MCF 10A (cell line): ENCODE measurements at regions not wholly inside any gene's neighbourhood (a gene's known extent, or its start where the extent isn't known, plus 50 kb on each side); places are given as distances from the start of the nearest gene placed in this dataset.

Experiments
- BruUV-seq: library from RNA; stranded (reverse); fragments of 400-500 nt; replicated peaks from 2 replicates; lab custom pipeline; 2021; lab: Mats Ljungman, UMichigan
- CTCF ChIA-PET: fragments of 300-600 bp; sonication (Branson Sonifier 250); formaldehyde crosslinking; extraction: SDS; loops from one replicate; lab custom pipeline; 2021; ENCODE audit warnings: antibody characterized with exemption, inconsistent platforms; lab: Yijun Ruan, JAX
- POLR2A ChIA-PET: fragments of 300-600, 350-650 bp; sonication (Branson Sonifier 250); formaldehyde crosslinking; extraction: SDS; loops from one replicate; lab custom pipeline; 2020; ENCODE audit warnings: antibody characterized with exemption, inconsistent platforms; lab: Yijun Ruan, JAX
- DNase-seq: peaks from one replicate; pipeline ENCODE4 v3.0.0-alpha.2; 2018; ENCODE audit not compliant: unreplicated experiment
- H3K27ac Mint-ChIP-seq: one replicate; pipeline ENCODE4 v1.8.0; 2022; ENCODE audit warnings: mild to moderate bottlenecking, low read depth, mixed read lengths; ENCODE audit not compliant: unreplicated experiment
- H3K27me3 Mint-ChIP-seq: one replicate; pipeline ENCODE4 v1.8.0; 2022; ENCODE audit warnings: mixed read lengths; ENCODE audit not compliant: insufficient read depth, unreplicated experiment
- H3K36me3 Mint-ChIP-seq: one replicate; pipeline ENCODE4 v1.8.0; 2022; ENCODE audit warnings: mild to moderate bottlenecking, moderate library complexity, mixed read lengths; ENCODE audit not compliant: insufficient read depth, unreplicated experiment
- H3K4me1 Mint-ChIP-seq: one replicate; pipeline ENCODE4 v1.8.0; 2022; ENCODE audit warnings: mixed read lengths; ENCODE audit not compliant: insufficient read depth, unreplicated experiment
- H3K4me3 Mint-ChIP-seq: one replicate; pipeline ENCODE4 v1.8.0; 2022; ENCODE audit warnings: mild to moderate bottlenecking, moderate library complexity, mixed read lengths; ENCODE audit not compliant: unreplicated experiment
- H3K9me3 Mint-ChIP-seq: one replicate; pipeline ENCODE4 v1.8.0; 2022; ENCODE audit warnings: mixed read lengths; ENCODE audit not compliant: unreplicated experiment
- intact Hi-C: fragments of 100-400 bp; cut with micrococcal nuclease; formaldehyde crosslinking; loops from 2 replicates; pipeline ENCODE4 v1.14.1; 2022
- TF ChIP-seq, protein P1 (sequence below): fragments of 200-600 bp; IDR thresholded peaks from one replicate; pipeline ENCODE4 v1.8.0; 2022; ENCODE audit warnings: antibody characterized with exemption, mild to moderate bottlenecking; ENCODE audit not compliant: unreplicated experiment

DNA sequence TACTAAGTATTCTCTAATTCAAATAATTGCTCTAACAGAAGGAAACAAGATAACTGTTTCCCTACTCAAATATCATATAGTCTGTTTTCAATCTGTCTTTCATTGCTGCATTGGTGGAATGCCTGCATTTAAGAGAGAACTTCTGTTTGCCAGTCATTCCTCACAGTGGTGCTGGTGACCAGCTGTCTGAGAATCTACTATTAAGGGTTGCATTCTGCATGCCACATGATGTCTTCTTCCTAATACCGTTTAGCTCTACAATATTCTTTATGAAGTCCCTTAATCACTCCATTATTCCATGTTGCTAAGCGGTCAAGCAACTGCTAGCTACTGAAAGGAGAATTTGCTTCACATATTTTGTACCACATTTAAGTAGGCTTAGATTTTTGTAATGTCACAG, 167.1 kb upstream of the CENPE start:
- Mint-ChIP-seq H3K27ac (no peak overlapping the region), H3K36me3 (no peaks in the 10 kb centered on the region), H3K9me3 (no peaks in the 10 kb centered on the region), H3K4me1 (no peaks in the 10 kb centered on the region), H3K27me3 (no peaks in the 10 kb centered on the region), H3K4me3 (no peak overlapping the region)
- TF ChIP-seq, protein P1, sequence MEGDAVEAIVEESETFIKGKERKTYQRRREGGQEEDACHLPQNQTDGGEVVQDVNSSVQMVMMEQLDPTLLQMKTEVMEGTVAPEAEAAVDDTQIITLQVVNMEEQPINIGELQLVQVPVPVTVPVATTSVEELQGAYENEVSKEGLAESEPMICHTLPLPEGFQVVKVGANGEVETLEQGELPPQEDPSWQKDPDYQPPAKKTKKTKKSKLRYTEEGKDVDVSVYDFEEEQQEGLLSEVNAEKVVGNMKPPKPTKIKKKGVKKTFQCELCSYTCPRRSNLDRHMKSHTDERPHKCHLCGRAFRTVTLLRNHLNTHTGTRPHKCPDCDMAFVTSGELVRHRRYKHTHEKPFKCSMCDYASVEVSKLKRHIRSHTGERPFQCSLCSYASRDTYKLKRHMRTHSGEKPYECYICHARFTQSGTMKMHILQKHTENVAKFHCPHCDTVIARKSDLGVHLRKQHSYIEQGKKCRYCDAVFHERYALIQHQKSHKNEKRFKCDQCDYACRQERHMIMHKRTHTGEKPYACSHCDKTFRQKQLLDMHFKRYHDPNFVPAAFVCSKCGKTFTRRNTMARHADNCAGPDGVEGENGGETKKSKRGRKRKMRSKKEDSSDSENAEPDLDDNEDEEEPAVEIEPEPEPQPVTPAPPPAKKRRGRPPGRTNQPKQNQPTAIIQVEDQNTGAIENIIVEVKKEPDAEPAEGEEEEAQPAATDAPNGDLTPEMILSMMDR: no peak
- CTCF ChIA-PET: interaction anchor here (0.6 kb wide), 1 partner anchor 16 kb away, joined by 3 read pairs; no protein-coding TSS in a partner anchor
- intact Hi-C loops: no loop called here
- no TSS peak for BruUV-seq
- DNase-seq: no peak
- POLR2A ChIA-PET: interaction anchor here (1.1 kb wide), 1 partner anchor 44 kb away, joined by 3 read pairs; no protein-coding TSS in a partner anchor

DNA sequence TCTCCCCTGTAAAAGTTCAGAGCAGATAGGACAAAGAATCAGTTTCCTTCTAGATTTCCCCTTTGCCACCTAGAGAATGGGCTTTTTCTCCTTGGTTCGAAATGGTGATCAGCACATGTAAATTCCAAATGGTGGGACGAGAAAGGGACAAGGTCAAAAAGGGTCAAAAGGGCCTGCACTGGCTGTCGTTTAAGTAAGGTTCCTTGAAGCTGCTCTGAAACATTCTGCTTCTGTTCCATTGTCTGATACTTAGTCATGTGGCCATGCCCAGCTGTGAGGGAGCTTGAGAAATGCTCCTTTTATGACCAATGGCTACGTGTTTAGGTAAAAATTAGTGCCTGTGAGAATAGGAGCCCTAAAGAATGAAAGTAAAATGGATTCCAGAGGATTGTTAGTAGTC, 165.9 kb upstream of the CENPE start:
- Mint-ChIP-seq H3K27me3 (no peaks in the 10 kb centered on the region), H3K4me1 (no peaks in the 10 kb centered on the region), H3K4me3 (no peak overlapping the region), H3K9me3 (peaks cover 9% of the 10 kb centered on the region), H3K36me3 (no peaks in the 10 kb centered on the region), H3K27ac (no peak overlapping the region)
- ChIA-PET CTCF (no interaction called here), POLR2A (no interaction called here)
- DNase-seq: no peak
- intact Hi-C loops: no loop called here
- TF ChIP-seq, protein P1: no peak
- BruUV-seq: no TSS peak

DNA sequence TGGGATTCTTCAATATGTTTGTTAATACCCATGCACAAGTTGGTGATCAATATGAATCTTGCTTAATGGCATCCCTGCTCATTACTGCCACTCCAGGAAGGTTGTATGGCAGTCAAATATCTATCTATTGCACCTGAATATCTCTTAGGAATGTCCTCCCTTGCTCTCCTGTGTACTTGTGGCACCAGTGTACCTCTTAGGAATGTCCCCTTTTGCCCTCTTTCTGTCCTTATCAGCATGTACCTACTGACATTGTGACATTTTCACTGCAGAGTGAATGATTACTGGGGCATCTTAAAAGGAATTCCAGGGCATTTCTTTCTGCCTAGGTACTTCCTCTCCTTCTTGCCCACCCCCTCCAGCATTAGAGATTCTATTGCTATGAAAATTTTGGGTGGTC, 163.8 kb upstream of the CENPE start:
- Mint-ChIP-seq H3K4me3 (no peak overlapping the region), H3K27me3 (no peaks in the 10 kb centered on the region), H3K9me3 (peaks cover 13% of the 10 kb centered on the region), H3K27ac (no peak overlapping the region), H3K4me1 (no peaks in the 10 kb centered on the region), H3K36me3 (no peaks in the 10 kb centered on the region)
- TF ChIP-seq, protein P1: no peak
- ChIA-PET CTCF (no interaction called here), POLR2A (interaction anchor here (0.7 kb wide), 1 partner anchor 33 kb away, joined by 3 read pairs; no protein-coding TSS in a partner anchor)
- DNase-seq: no peak
- intact Hi-C loops: no loop called here
- no TSS peak for BruUV-seq

DNA sequence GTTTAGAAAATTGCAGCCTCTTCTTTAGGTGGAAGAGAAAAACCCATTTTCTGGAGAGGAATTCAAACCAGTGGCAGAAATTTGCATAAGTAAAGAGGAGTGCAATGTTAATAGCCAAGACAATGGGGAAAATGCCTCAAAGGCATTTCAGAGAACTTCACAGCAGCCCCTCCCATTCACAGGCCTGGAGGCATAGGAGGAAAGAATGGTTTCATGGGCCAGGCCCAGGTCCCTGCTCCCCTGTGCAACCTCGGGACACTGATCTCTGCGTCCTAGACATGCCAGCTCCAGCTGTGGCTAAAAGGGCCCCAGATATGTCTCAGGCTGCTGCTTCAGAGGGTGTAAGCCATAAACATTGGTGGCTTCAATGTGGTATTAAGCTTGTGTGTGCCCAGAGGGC, 161.8 kb upstream of the CENPE start:
- ChIA-PET POLR2A (interaction anchor here (0.6 kb wide), 1 partner anchor 9 kb away, joined by 3 read pairs; no protein-coding TSS in a partner anchor), CTCF (no interaction called here)
- no TSS peak for BruUV-seq
- Mint-ChIP-seq H3K27me3 (no peaks in the 10 kb centered on the region), H3K4me3 (no peak overlapping the region), H3K4me1 (no peaks in the 10 kb centered on the region), H3K36me3 (no peaks in the 10 kb centered on the region), H3K9me3 (peaks cover 13% of the 10 kb centered on the region), H3K27ac (no peak overlapping the region)
- intact Hi-C loops: no loop called here
- TF ChIP-seq, protein P1: no peak
- DNase-seq: no peak
